GM12874 (cell line): ENCODE measurements at regions not wholly inside any gene's neighbourhood (a gene's known extent, or its start where the extent isn't known, plus 50 kb on each side); places are given as distances from the start of the nearest gene placed in this dataset.

Source experiments
- TF ChIP-seq, protein P1 (sequence below): IDR thresholded peaks from 2 replicates; pipeline ENCODE4 v1.5.1; 2011; ENCODE audit warnings: low read depth, mild to moderate bottlenecking, control low read depth, low read length, moderate library complexity; ENCODE audit not compliant: insufficient read depth

DNA sequence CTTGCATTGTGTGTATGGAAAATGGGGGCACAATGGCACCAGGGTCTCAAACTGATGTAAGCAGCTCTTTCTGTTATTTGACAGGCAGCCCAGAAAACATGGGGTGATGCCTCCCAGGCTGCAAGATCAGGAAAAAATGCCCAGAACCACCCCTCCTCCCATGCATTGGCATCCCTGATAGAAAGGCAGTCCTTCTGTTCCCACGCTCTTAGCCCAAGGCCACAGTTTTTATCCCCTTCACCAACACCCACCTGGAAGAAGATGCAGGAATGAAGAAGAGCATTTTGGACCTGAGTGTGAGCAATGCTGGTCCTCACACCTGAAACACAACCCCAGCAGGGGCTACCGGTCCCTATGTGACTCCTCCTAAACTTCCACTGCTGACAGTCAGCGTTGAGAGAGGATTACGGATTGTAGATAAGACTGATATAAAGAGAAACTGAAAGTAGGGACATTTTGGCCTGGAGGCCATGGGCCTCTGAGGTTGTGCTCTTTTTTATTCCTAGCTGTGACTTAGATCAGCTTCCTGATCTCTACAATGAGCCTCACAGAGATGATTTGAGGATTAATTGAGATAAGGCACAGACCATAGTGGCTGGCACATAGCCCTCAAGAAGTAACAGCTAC, 386.0 kb upstream of the ATP5MC3 start:
- TF ChIP-seq, protein P1, sequence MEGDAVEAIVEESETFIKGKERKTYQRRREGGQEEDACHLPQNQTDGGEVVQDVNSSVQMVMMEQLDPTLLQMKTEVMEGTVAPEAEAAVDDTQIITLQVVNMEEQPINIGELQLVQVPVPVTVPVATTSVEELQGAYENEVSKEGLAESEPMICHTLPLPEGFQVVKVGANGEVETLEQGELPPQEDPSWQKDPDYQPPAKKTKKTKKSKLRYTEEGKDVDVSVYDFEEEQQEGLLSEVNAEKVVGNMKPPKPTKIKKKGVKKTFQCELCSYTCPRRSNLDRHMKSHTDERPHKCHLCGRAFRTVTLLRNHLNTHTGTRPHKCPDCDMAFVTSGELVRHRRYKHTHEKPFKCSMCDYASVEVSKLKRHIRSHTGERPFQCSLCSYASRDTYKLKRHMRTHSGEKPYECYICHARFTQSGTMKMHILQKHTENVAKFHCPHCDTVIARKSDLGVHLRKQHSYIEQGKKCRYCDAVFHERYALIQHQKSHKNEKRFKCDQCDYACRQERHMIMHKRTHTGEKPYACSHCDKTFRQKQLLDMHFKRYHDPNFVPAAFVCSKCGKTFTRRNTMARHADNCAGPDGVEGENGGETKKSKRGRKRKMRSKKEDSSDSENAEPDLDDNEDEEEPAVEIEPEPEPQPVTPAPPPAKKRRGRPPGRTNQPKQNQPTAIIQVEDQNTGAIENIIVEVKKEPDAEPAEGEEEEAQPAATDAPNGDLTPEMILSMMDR, result no peak

DNA sequence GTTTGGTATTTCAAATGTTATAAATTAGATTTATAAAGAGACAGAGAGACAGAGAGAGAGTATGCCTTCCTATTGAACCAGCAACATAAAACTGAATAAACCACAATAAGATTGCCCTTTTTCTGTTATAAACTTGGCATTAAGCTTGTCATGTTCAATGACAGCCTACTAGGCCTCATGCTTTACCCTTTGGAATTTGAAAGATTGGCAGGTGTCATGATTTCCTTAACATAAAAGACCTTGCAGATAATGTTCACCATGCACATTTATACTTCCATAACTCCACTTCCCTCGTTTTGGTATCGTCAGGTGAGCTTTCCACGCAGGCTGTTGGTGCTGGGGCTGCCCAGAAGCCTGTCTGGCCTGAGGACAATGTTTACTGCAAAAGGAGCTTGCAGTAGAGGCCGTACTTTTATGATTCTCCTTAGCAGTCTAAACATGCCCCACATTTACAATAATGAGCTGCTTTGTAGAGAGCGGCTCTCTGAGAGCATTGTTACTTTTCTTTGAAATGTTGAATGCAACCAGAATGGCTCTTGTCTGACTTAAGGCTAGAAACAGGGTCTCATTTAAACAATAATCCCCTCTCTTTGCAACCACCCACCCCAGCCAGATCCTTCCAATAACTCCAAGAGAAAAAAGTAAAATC, 379.1 kb upstream of the ATP5MC3 start:
- TF ChIP-seq, protein P1, result no peak

- TF ChIP-seq, protein P1, result no peak
Observed at GRCh38 chr2:175559613-175560012, 378.1 kb upstream of the ATP5MC3 start.

- TF ChIP-seq, protein P1, result no peak
Observed at GRCh38 chr2:175557810-175558377, 376.4 kb upstream of the ATP5MC3 start.

DNA sequence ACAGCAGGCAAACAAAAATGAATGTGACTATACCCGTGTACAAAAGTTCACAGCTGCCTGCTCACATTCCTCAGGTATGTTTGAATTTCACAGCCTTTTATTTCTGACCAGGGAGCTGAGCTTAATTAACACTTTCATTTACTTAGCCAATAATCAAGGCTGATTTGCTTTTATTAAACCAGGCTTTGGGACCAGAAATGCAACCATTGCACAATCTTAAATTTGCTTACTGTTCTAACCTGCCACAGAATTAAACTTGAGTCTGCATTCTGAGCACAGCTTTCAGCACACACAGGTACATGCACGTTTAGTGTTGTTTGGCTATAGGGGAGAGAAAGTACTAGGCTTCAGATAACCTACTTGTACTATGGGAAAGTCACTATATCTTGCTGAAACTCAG, 372.4 kb upstream of the ATP5MC3 start:
- TF ChIP-seq, protein P1, result no peak

- TF ChIP-seq, protein P1, result no peak
Observed at GRCh38 chr2:175552902-175553301, 371.4 kb upstream of the ATP5MC3 start.

DNA sequence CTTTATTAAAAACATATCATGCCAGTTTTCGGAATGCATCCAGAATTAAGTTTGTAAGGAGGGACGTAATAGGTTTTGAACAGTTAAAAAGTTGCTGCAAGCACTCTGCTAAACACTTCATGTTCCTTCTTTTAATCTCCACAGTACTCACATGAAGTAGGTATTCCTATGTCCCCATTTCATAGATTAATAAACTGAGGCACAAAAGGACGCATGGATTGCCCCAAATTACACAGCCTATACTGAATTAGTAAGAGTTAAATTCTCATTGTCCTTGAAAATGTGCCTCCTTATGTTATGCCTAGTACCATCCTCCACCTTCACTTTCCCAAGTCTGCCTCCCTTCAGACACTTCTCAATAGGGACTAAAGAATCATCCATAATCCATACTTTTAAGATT, 358.9 kb upstream of the ATP5MC3 start:
- TF ChIP-seq, protein P1, result no peak
